Urothelium cell line (cell line): ENCODE measurements at regions not wholly inside any gene's neighbourhood (a gene's known extent, or its start where the extent isn't known, plus 50 kb on each side); places are given as distances from the start of the nearest gene placed in this dataset.
"Not testable (repeated sequence)": the region's sequence is repeated elsewhere in the genome, so short reads cannot be mapped to it uniquely, and the experiment has no call there.

Experiments used
- DNase-seq: peaks from one replicate; pipeline ENCODE4 v3.0.0; 2011; ENCODE audit warnings: low spot score, mixed read lengths
- FAIRE-seq: peaks from 2 replicates; lab custom pipeline; 2011; peaks lifted over from hg19 to GRCh38; lab: Jason Lieb, UNC

GRCh38 chr3:145448436-145448835 lies 712.5 kb downstream of the PLOD2 start:
- no peak for DNase-seq
- no peak for FAIRE-seq

DNA sequence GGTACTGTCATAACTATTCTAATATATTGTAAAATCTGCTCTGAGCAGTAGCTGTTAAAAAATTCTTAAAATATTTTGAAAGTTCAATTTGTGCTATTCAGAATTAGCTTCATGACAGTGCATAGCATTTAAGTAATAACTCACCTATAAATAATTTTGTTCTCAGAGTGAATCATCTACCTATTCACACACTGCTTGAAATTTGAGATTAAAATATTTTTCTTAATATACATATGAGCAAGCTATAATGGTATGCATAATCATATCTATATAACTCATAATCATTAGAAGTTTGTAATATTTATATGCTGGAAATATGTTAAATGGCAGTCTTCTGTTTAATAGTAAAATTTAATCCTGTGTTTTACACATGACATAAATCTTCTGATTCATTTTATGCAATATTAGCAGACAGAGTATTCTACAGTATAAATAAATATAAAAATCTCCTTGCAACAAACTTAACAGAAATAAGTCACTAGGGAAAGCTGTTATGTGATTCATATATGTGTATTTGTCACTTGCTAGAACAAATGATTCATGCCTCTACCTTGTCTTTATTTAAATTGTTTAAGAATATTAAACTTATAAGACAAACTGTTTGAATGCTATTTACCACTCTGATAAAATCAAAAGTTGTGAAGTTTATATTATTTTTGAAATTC lies 710.8 kb downstream of the PLOD2 start:
- DNase-seq = no peak
- FAIRE-seq = no peak

- FAIRE-seq (no peak), DNase-seq (no peak)
Observed at GRCh38 chr3:145457825-145458552, 703.0 kb downstream of the PLOD2 start.

DNA sequence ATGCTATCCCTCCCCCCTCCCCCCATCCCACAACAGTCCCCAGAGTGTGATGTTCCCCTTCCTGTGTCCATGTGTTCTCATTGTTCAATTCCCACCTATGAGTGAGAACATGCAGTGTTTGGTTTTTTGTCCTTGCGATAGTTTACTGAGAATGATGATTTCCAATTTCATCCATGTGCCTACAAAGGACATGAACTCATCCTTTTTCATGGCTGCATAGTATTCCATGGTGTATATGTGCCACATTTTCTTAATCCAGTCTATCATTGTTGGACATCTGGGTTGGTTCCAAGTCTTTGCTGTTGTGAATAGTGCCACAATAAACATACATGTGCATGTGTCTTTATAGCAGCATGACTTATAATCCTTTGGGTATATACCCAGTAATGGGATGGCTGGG lies 701.3 kb downstream of the PLOD2 start:
- FAIRE-seq, DNase-seq: not testable (repeated sequence)

DNA sequence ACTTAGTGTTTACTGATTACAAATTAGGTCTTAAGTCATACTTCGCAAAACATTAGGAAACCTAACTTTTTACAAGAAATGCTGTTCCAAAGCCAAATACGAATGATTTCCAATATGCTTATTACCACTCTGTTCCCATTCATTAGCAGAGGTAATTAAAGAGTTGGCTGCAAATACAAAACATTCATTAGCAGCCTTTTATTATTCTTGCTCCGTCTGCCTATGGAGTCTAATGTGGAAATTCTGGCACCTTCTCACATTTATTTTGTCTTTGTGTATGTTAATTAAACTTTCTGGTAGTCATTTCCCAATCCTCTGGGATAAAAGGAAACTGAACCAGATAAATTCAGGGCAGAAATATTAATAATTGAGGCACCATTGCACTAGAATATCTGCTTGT lies 689.0 kb downstream of the PLOD2 start:
- FAIRE-seq = no peak
- no peak for DNase-seq

DNA sequence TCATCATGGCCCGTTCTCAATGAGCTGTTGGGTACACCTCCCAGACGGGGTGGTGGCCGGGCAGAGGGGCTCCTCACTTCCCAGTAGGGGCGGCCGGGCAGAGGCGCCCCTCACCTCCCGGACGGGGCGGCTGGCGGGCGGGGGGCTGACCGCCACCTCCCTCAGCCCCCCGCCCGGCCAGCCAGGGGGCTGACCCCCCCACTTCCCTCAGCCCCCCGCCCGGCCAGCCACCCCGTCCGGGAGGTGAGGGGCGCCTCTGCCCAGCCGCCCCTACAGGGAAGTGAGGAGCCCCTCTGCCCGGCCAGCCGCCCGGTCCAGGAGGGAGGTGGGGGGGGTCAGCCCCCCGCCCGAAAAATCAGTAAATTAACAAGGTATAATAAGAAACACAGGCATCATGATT lies 678.2 kb downstream of the PLOD2 start:
- not testable (repeated sequence) for DNase-seq, FAIRE-seq

DNA sequence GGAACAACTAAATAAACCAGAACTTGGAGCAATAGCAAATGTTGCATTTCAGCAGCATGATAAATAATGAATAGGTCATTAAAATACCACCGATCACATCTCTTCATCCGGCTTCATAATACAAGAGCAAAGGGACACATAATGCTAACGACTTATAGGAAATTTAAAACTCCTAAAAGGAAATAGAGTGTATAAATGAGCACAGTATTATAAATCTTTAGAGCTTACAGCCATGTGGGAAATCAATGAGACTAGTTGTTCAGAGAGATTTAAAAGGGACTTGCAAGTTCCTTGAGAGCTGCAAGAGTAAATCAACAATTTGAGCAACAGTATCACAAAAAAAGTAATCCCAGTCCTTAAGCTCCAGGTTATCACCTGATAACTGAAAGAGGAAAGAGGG lies 677.0 kb downstream of the PLOD2 start:
- DNase-seq = no peak
- FAIRE-seq = no peak

DNA sequence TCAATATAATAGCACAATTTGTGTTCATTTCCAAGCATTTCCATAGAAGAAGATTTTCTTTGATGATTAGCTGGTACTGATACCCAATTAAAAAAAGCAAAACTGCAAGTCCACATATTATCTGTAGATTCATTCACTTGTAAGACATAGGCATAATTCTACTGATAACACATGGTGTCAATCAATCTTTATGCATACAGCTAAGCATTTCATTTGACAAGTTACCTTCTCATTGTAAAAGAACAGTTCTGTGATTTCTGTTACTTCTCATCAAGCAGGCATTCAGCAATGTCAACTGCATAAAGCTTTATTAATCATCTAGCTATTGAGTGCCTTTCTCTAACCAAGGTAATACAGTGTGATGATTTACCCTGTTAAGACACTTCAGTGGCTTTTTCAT lies 672.0 kb downstream of the PLOD2 start:
- no peak for DNase-seq
- FAIRE-seq = no peak

DNA sequence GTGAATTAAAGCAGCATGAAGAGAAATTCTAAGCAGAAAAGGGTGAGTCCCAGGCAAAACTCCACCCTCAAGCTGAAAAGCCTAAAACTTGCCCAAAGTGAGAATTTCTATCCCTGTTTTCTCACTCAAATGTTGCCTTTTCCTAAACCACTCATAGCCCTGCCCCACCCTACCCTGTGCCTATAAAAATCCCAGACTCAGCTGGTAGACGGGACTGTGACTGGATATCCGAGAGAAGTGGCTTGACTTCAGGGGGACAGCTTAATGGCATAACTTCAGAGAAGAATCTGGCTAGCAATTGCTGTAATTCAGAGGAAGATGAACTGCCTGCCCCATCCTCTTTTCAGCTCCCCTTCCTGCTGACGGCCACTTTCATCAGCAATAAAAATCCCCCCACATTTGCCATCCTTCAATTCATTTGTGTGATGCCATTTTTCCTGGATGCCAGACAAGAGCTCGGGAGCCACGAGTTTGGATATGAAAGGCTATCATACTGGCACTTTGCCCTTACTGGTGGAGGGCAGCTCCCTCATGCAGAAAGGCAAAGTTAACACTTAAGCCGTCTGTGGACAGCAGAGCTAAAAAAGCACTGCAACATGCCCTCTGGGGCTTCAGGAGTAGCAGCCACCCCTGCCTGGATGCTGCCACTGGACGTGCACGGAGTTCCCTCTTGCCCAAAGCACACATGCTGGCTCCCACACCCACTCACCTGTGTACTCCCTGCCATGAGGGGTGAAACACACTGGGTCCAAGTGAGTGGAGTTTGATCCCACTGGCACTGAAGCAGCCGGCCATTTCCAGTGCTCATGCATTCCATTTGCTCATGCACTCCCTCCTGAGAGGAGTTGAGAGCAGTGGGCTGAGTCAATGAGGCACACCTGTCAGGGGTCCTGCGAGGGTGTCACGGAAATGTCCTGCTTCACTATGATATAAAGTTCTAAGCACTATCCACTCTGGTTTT lies 670.6 kb downstream of the PLOD2 start:
- FAIRE-seq = no peak
- no peak for DNase-seq

- DNase-seq (no peak), FAIRE-seq (no peak)
Observed at GRCh38 chr3:145492456-145492855, 668.5 kb downstream of the PLOD2 start.

DNA sequence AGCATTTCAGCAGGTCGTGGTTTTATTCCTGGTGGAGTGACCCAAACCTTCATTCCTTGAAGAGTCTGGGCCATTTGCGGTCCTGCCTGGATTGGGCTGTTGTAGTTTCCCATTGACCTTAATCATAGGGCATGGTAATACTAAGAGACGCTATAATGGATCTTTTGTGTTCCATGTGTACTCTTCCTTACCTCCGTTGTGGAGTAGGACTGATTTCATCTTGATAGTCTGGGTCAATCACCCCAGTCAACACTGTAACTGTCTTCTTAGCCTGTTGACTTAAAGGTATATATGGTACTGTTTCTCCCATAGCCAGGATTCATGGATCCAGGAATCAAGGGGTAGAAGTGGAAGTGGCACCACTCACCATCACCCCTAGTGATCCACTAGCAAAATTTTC lies 643.6 kb downstream of the PLOD2 start:
- not testable (repeated sequence) for FAIRE-seq, DNase-seq

DNA sequence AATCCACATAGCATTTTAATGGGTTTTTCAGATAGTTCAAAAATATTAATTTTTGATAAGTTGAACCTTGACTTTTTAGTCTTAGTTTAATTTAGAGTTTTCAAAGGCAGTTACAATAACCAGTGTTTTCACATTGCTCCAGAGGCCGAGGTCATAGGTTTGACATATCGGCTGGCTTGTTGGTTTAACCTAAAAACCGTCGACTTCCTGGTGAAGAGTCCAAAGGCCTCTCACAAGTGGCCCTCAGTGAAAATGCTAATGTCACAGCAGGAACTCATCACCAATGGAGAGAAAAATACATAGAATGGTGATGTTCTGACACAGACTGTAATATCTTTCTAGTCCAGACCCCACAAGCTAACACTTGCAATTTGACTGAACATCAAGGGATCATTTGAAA lies 642.3 kb downstream of the PLOD2 start:
- no peak for DNase-seq
- no peak for FAIRE-seq

DNA sequence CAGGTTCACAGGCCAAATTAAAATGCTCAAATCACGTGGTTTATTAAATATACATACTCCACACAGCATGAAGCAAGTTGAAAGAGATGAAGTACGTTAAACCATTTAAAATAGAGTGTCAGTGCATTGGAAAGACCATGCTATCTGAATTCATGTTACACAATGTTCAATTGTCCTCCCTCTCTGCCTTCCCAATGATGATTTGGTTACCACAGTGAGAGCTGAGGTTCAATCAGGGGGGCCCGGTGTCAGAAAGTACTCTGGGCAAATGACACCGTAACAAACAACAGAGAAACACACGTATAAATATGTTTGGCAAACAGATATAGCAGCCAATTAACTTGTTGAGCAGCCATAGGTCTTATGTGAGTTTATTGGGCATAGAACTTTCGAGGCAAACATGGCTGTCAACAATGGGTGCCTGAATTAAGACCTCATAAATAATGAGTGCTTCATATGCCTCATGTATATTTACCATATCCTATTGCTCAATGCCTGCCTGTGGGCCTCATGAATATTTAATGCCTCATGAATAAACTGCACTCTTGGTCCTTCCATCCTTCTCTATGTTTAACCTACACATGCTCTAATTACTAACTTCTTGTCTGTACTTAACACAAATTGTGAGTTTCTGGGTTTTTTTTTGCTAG lies 641.5 kb downstream of the PLOD2 start:
- DNase-seq (no peak), FAIRE-seq (no peak)

GRCh38 chr3:145522179-145522578 lies 638.8 kb downstream of the PLOD2 start:
- no peak for FAIRE-seq
- no peak for DNase-seq

DNA sequence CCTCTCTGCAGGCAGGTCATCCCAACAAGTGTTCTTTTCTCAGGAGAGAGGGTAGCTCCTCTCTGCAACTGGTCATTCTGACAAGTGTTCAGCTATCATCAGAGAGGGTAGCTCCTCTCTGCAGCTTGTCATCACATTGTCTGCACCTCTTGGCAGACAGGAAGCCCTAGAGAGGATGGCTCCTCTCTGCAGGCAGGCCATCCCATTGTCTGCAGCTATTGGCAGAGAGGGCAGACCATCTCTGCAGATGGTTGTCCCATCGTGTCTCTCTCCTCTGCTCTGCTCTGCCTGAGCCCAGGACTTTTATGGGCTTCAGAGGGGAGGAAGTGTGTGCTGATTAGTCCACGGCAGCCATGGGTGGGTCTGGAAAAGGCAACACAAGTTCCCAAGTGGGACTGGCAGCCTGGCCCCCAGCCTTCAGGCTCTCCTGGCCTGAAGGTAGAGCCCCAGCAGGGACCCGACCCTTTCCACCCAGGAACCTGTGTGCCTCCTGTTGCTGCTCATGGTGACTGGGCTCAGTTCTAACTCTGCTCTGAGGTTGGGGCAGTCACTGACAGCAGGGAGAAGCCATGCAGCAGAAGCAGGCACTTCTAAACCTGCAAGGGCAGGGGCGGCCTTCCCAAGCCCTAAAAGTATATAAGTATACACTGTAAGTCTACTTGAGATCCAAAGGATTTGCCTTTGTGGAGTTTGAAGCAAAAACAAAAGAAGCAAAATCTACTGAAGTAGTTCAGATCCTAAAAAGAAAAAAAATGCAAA lies 637.9 kb downstream of the PLOD2 start:
- FAIRE-seq (no peak), DNase-seq (no peak)

- no peak for DNase-seq
- FAIRE-seq = no peak
Observed at GRCh38 chr3:145531548-145531947, 629.4 kb downstream of the PLOD2 start.

GRCh38 chr3:145533696-145534095 lies 627.3 kb downstream of the PLOD2 start:
- FAIRE-seq (no peak), DNase-seq (no peak)

DNA sequence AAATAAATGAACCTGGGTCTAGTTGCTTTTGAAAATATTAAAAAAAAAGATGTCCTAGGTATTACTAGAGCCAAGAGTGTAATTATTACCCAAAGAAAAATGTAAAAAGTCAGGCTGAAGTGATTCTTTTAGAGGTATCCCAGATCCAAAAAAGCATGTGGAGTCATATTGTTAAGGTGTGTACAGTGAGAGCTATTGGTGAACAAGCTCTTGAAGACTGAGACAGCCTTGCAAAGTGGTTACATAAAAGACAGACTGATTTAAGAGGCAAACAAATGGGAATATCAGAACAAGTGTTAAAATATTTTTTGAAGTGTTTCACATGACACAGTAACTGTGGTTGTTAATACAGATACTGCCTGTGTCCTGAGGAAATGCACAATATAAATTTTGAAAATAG lies 624.5 kb downstream of the PLOD2 start:
- FAIRE-seq = no peak
- DNase-seq = no peak

- FAIRE-seq (no peak), DNase-seq (no peak)
Observed at GRCh38 chr3:145550522-145550921, 610.5 kb downstream of the PLOD2 start.

DNA sequence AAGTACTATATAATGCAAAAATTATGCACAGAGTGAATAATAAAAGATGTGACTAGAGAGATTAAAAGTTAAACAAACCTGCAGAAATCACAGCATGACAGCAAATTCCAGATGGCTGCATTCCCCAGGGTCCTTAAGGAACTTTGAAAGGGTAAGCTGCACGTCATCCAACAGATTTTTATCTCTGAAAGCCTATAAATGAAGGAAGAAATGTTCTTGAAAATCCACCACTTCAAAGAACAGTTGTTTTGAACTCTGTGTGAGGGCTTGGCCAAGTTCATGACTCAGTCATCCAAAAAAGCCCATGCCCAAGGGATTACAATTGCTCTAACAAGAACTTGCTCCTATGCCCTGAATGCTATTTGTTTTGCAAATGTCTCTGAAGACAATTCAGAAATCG lies 603.6 kb downstream of the PLOD2 start:
- no peak for DNase-seq
- FAIRE-seq = no peak
